Lower leg skin (tissue), 3 donors: ENCODE measurements at regions not wholly inside any gene's neighbourhood (a gene's known extent, or its start where the extent isn't known, plus 50 kb on each side); places are given as distances from the start of the nearest gene placed in this dataset.
"Not testable (repeated sequence)": the region's sequence is repeated elsewhere in the genome, so short reads cannot be mapped to it uniquely, and the experiment has no call there.

Experiments
- CTCF ChIP-seq, 3 donors: fragments of 450-650 bp; IDR thresholded peaks; one replicate each; pipeline ENCODE4 v1.5.1; 2016; ENCODE audit warnings: antibody characterized with exemption in 3 of 3, mild to moderate bottlenecking in 3 of 3, moderate library complexity in 2 of 3
- POLR2A ChIP-seq, 2 donors: fragments of 450-650 bp; IDR thresholded peaks; one replicate each; pipeline ENCODE4 v1.6.1; 2016 to 2017; ENCODE audit warnings: antibody characterized with exemption in 2 of 2, mild to moderate bottlenecking in 1 of 2, moderate library complexity in 1 of 2

DNA sequence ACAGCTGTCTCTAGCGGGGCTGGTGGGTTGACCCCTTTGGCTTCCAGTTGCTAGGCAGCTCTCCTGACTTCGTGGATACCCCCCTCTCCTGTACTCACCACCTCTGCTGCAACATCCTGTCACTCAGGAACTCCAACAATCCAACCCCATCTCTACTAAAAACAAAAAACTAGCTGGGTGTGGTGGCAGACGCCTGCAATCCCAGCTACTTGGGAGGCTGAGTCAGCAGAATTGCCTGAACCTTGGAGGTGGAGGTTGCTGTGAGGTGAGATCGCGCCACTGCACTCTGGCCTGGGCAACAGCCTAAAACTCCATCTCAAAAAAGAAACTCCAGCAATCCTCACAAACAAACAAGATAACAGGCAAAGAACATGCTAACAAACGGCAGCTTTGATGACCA is 162.4 kb downstream of the TRIM43 start:
- not testable (repeated sequence) for TF ChIP-seq CTCF, POLR2A (IDR thresholded peaks at IDR 0.05)
